Activated CD8-positive, alpha-beta memory T cell treated with anti-CD3 and anti-CD28 coated beads, Interleukin-2, amount 10 ng/mL, durations not matched to agents 7 days and 5 days (primary cell): ENCODE measurements at regions not wholly inside any gene's neighbourhood (a gene's known extent, or its start where the extent isn't known, plus 50 kb on each side); places are given as distances from the start of the nearest gene placed in this dataset.
"Not testable (repeated sequence)": the region's sequence is repeated elsewhere in the genome, so short reads cannot be mapped to it uniquely, and the experiment has no call there.

Experiments
- ATAC-seq: fragments of 150-1000 bp; cut with Tn5 transposase; one replicate; pipeline ENCODE4 v1.10.0; 2021; ENCODE audit warnings: moderate library complexity
- CTCF ChIA-PET: fragments of 350-600 bp; sonication (Branson Sonifier 250); formaldehyde crosslinking; loops from one replicate; lab custom pipeline; 2021; ENCODE audit warnings: antibody characterized with exemption; lab: Charles Lee
- DNase-seq: peaks from one replicate; pipeline ENCODE4 v3.0.0-alpha.2; 2020
- H3K27ac Mint-ChIP-seq: one replicate; pipeline ENCODE4 v1.8.0; 2021; ENCODE audit warnings: mild to moderate bottlenecking, mixed read lengths
- H3K27me3 Mint-ChIP-seq: one replicate; pipeline ENCODE4 v1.8.0; 2021; ENCODE audit warnings: mixed read lengths
- H3K36me3 Mint-ChIP-seq: one replicate; pipeline ENCODE4 v1.8.0; 2021; ENCODE audit warnings: mild to moderate bottlenecking, mixed read lengths
- H3K4me1 Mint-ChIP-seq: one replicate; pipeline ENCODE4 v1.8.0; 2021; ENCODE audit warnings: mixed read lengths
- H3K4me3 Mint-ChIP-seq: one replicate; pipeline ENCODE4 v1.8.0; 2021; ENCODE audit warnings: mild to moderate bottlenecking, moderate library complexity, mixed read lengths
- H3K9me3 Mint-ChIP-seq: one replicate; pipeline ENCODE4 v1.8.0; 2022; ENCODE audit warnings: low read depth, mixed read lengths

GRCh38 chr5:162274679-162275078, 207.1 kb downstream of the GABRG2 start:
- CTCF ChIA-PET: no interaction called here
- Mint-ChIP-seq H3K27ac (no peak overlapping the region), H3K27me3 (no peaks in the 10 kb centered on the region)

GRCh38 chr5:162275387-162275786, 207.8 kb downstream of the GABRG2 start:
- CTCF ChIA-PET, H3K9me3 Mint-ChIP-seq, DNase-seq, ATAC-seq, H3K27me3 Mint-ChIP-seq, H3K36me3 Mint-ChIP-seq, H3K4me1 Mint-ChIP-seq, H3K27ac Mint-ChIP-seq, H3K4me3 Mint-ChIP-seq: not testable (repeated sequence)

More at GRCh38 chr5:162274679-162275078, 207.1 kb downstream of the GABRG2 start:
- no peak for ATAC-seq
- H3K36me3 Mint-ChIP-seq: no peaks in the 10 kb centered on the region
- no peak overlapping the region for H3K4me3 Mint-ChIP-seq
- no peaks in the 10 kb centered on the region for H3K4me1 Mint-ChIP-seq
- peaks cover 11% of the 10 kb centered on the region for H3K9me3 Mint-ChIP-seq
- DNase-seq: no peak

- Mint-ChIP-seq H3K4me3 (no peak overlapping the region), H3K36me3 (no peaks in the 10 kb centered on the region), H3K4me1 (no peaks in the 10 kb centered on the region), H3K27me3 (no peaks in the 10 kb centered on the region), H3K9me3 (peaks cover 10% of the 10 kb centered on the region), H3K27ac (no peak overlapping the region)
- ATAC-seq (no peak), DNase-seq (no peak)
- CTCF ChIA-PET: no interaction called here
These were observed 214.6 kb downstream of the GABRG2 start for GRCh38 chr5:162282191-162282590.

DNA sequence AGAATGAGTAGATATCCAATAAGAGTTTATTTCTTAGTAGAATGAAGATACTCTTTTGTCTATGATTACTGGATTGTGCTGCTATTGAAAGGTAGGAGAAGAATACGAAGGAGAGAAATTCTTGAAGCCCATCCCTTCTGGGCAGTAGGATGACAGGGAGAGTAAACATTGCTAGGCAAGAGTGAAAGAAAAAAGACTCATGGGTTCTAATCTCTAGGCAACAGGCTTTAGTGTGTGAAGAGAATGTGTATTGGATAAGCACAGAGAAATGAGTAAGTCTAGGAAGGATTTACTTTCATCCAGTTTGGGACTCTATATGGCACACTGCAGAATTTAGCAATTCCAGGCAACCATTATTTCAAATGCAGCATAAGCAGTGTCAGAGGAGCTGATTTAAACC, 216.0 kb downstream of the GABRG2 start:
- Mint-ChIP-seq H3K36me3 (no peaks in the 10 kb centered on the region), H3K4me3 (no peak overlapping the region), H3K4me1 (no peaks in the 10 kb centered on the region), H3K27ac (no peak overlapping the region), H3K27me3 (no peaks in the 10 kb centered on the region), H3K9me3 (peaks cover 8% of the 10 kb centered on the region)
- ATAC-seq: no peak
- no peak for DNase-seq
- CTCF ChIA-PET: no interaction called here

DNA sequence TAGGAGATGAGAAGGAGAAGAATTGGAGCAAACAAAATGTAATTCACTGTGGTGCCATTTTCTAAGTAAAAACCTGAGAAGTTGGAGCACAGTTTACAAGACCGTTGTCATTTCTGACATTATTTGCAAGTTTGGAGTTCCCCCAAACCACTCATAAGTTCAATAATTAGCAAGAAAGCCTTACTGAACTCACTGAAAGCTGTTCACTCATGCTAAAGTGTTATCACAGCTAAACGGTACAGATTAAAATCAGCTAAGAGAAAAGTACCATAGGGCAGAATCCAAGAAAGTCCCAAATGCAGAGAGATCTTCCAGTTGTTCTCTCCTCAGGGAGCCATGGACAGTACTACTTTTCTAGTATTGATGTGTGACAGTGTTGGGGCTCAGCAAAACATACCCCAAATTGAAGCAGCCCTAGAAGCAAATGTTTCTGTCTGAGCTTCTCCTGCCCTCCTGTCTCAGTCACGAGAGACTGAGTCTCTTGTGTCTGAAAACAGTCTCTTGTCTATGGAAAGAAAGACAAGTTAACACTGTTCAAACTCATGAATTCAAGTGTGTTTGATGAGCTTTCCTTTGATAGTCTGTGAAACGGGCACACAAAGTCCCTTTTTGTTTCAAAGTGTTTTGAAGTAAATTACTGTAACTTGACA, 221.2 kb downstream of the GABRG2 start:
- H3K27ac Mint-ChIP-seq: no peak overlapping the region
- no peaks in the 10 kb centered on the region for H3K4me1 Mint-ChIP-seq
- DNase-seq (no peak), ATAC-seq (no peak)
- peaks cover 6% of the 10 kb centered on the region for H3K9me3 Mint-ChIP-seq
- CTCF ChIA-PET: no interaction called here
- H3K27me3 Mint-ChIP-seq: no peaks in the 10 kb centered on the region
- H3K36me3 Mint-ChIP-seq: no peaks in the 10 kb centered on the region
- no peak overlapping the region for H3K4me3 Mint-ChIP-seq

DNA sequence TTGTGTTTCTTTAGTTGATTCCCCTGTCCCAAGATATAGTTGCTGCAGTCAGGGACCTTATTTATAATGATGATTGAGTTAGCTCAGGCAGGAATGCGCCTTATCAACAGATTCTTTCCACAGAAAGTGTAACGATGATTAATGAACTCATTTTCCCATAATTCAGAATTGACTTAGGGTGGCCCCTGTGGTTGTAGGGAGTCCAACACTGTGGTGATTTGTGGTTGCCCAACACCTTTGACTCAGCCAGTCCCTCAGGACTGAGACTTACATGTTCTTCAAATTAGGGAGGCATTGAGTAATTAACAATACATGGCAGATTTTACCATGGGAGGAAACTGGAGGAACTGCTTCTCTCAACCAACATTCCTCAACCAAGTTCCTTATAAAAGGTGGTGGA, 221.9 kb downstream of the GABRG2 start:
- no peak overlapping the region for H3K27ac Mint-ChIP-seq
- H3K9me3 Mint-ChIP-seq: peaks cover 6% of the 10 kb centered on the region
- H3K36me3 Mint-ChIP-seq: no peaks in the 10 kb centered on the region
- H3K27me3 Mint-ChIP-seq: no peaks in the 10 kb centered on the region
- CTCF ChIA-PET: no interaction called here
- H3K4me1 Mint-ChIP-seq: no peaks in the 10 kb centered on the region
- H3K4me3 Mint-ChIP-seq: no peak overlapping the region
- DNase-seq: no peak
- no peak for ATAC-seq

DNA sequence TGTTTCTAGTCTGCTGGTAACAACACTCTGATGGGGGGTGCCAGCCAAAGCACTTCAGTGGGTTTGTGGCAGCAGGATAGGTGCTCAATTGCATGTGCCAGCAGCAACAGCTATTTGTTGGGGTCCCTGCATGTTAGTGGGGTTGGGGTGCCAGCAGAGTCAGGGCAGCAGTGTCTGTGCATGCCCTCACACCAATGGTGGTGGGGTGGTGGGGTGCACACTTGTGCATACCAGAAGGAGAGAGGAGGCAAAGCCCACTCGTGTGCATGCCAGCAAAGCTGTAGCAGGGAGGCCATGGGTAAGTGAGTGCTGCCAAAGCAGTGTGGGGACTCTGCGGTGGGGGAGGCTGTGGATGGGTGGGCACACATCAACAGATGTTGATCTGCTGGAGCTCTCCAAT, 232.2 kb downstream of the GABRG2 start:
- Mint-ChIP-seq H3K9me3 (peaks cover 15% of the 10 kb centered on the region), H3K36me3 (no peaks in the 10 kb centered on the region), H3K27ac (no peak overlapping the region), H3K4me1 (no peaks in the 10 kb centered on the region), H3K27me3 (no peaks in the 10 kb centered on the region), H3K4me3 (no peak overlapping the region)
- no peak for DNase-seq
- no peak for ATAC-seq
- CTCF ChIA-PET: no interaction called here

- H3K4me3 Mint-ChIP-seq: no peak overlapping the region
- H3K4me1 Mint-ChIP-seq: no peaks in the 10 kb centered on the region
- H3K9me3 Mint-ChIP-seq: peaks cover 12% of the 10 kb centered on the region
- no peaks in the 10 kb centered on the region for H3K36me3 Mint-ChIP-seq
- H3K27me3 Mint-ChIP-seq: no peaks in the 10 kb centered on the region
- no peak for ATAC-seq
- CTCF ChIA-PET: no interaction called here
- H3K27ac Mint-ChIP-seq: no peak overlapping the region
- DNase-seq: no peak
These were observed 233.8 kb downstream of the GABRG2 start for GRCh38 chr5:162301356-162301755.

DNA sequence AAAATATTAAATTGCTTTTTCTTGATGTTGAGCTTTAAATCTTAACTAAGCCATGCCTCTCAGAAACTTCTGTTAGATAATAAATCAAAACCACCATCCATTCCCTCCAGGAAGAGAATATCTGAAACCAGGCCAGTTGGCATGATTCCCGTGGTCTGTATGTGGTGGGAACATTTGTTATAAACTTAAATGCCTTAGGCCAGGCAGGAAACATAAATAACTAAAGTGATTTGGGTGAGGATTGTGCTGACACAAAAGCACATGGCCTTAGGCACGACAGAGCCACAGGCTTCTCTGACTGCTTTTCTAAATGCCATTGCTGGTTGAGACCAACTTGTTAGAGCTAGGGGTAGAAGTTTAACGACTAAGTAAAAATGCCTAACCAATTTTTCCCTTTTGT, 255.9 kb downstream of the GABRG2 start:
- no peaks in the 10 kb centered on the region for H3K36me3 Mint-ChIP-seq
- ATAC-seq: no peak
- no peak overlapping the region for H3K27ac Mint-ChIP-seq
- DNase-seq: no peak
- peaks cover 14% of the 10 kb centered on the region for H3K9me3 Mint-ChIP-seq
- no peak overlapping the region for H3K4me3 Mint-ChIP-seq
- H3K27me3 Mint-ChIP-seq: no peaks in the 10 kb centered on the region
- H3K4me1 Mint-ChIP-seq: no peaks in the 10 kb centered on the region
- CTCF ChIA-PET: no interaction called here

GRCh38 chr5:162324328-162324727, 256.8 kb downstream of the GABRG2 start:
- ATAC-seq (no peak), DNase-seq (no peak)
- Mint-ChIP-seq H3K27ac (no peak overlapping the region), H3K36me3 (no peaks in the 10 kb centered on the region), H3K9me3 (peaks cover 14% of the 10 kb centered on the region), H3K4me1 (no peaks in the 10 kb centered on the region), H3K4me3 (no peak overlapping the region), H3K27me3 (no peaks in the 10 kb centered on the region)
- CTCF ChIA-PET: no interaction called here

DNA sequence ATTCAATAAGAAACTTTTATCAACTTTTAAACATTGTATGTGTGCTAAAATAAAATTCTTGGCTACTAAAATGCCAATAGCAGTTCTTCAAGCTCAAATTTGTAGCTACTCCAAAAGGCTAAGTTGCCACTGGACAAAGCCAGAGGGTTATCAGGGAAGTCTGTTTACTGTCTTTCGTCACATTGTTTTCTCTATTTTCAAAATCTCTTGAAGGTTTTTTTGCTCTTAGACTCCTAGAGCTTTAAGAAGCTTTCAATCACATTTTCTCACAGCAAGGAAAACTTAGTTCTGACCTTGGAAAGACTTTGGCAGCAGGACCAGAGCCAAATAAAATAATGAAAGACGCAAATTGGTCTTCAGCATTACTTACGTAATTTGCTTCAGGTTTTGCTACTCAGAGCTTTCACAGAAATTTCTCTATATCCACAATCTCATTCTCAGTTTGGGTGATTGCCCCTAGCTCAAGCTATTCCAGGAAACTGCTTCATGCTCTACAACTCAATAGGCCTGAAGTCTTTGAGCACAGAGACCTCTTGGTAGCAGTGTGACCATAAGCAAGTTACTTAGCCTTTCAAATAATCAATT, 257.7 kb downstream of the GABRG2 start:
- no peaks in the 10 kb centered on the region for H3K4me1 Mint-ChIP-seq
- CTCF ChIA-PET: no interaction called here
- ATAC-seq (no peak), DNase-seq (no peak)
- no peak overlapping the region for H3K4me3 Mint-ChIP-seq
- H3K27ac Mint-ChIP-seq: no peak overlapping the region
- peaks cover 11% of the 10 kb centered on the region for H3K9me3 Mint-ChIP-seq
- H3K36me3 Mint-ChIP-seq: no peaks in the 10 kb centered on the region
- no peaks in the 10 kb centered on the region for H3K27me3 Mint-ChIP-seq

- H3K27me3 Mint-ChIP-seq: no peaks in the 10 kb centered on the region
- ATAC-seq: no peak
- H3K27ac Mint-ChIP-seq: no peak overlapping the region
- H3K9me3 Mint-ChIP-seq: peaks cover 8% of the 10 kb centered on the region
- H3K4me3 Mint-ChIP-seq: no peak overlapping the region
- no peaks in the 10 kb centered on the region for H3K4me1 Mint-ChIP-seq
- no peak for DNase-seq
- CTCF ChIA-PET: no interaction called here
- no peaks in the 10 kb centered on the region for H3K36me3 Mint-ChIP-seq
These were observed 267.4 kb downstream of the GABRG2 start for GRCh38 chr5:162334944-162335343.

DNA sequence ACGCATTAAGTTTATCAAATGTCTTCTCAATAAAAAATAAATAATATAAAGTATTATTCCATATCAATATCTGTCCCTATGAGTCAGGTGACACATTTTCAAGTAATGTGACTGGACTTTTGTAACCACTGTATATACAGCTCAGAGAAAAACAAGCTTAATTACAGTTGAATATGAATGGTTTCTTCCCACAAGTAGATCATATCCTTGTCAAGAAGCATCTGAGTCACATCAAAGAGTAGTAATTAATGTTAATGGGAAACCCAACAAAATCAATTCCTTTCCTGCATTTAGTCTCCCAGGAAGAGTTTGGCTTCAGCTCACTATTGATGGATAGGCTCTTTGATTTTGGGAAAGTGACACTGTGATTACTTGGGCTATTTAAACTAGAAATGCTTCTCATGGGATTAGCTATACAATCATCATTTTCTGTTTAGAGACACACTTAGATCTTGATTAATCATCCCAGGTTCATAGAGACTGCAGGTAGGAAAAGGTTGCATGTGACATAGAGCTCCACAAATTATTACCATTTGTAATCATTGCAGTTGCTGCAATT, 292.9 kb downstream of the GABRG2 start:
- DNase-seq (no peak), ATAC-seq (no peak)
- no peaks in the 10 kb centered on the region for H3K27me3 Mint-ChIP-seq
- no peak overlapping the region for H3K4me3 Mint-ChIP-seq
- CTCF ChIA-PET: no interaction called here
- no peak overlapping the region for H3K27ac Mint-ChIP-seq
- no peaks in the 10 kb centered on the region for H3K4me1 Mint-ChIP-seq
- H3K9me3 Mint-ChIP-seq: peaks cover 7% of the 10 kb centered on the region
- H3K36me3 Mint-ChIP-seq: no peaks in the 10 kb centered on the region

GRCh38 chr5:162372256-162372655, 304.7 kb downstream of the GABRG2 start:
- CTCF ChIA-PET: no interaction called here
- no peaks in the 10 kb centered on the region for H3K4me1 Mint-ChIP-seq
- no peak overlapping the region for H3K27ac Mint-ChIP-seq

More at GRCh38 chr5:162372256-162372655, 304.7 kb downstream of the GABRG2 start:
- Mint-ChIP-seq H3K9me3 (peaks cover 6% of the 10 kb centered on the region), H3K4me3 (no peak overlapping the region), H3K27me3 (no peaks in the 10 kb centered on the region), H3K36me3 (no peaks in the 10 kb centered on the region)
- ATAC-seq (no peak), DNase-seq (no peak)
